H1 (cell line): ENCODE measurements at regions not wholly inside any gene's neighbourhood (a gene's known extent, or its start where the extent isn't known, plus 50 kb on each side); places are given as distances from the start of the nearest gene placed in this dataset.

Experiments
- CTCF ChIA-PET: fragments of 300-600 bp; sonication (Branson Sonifier 250); formaldehyde crosslinking; loops from one replicate; lab custom pipeline; 2021; ENCODE audit not compliant: partially characterized antibody; lab: Charles Lee
- POLR2A ChIA-PET: fragments of 300-600 bp; sonication (Branson Sonifier 250); formaldehyde crosslinking; loops from one replicate; lab custom pipeline; 2021; ENCODE audit warnings: inconsistent platforms; ENCODE audit not compliant: partially characterized antibody; lab: Charles Lee
- DNase-seq, 2 experiments: peaks; one replicate each; pipeline versions ENCODE4 v3.0.0 to v3.0.0-alpha.2; 2010 to 2022; ENCODE audit warnings: low spot score in 2 of 2, low read depth in 1 of 2, mixed read lengths in 1 of 2
- FAIRE-seq: peaks from 2 replicates; lab custom pipeline; 2011; peaks lifted over from hg19 to GRCh38; lab: Jason Lieb, UNC
- H2AFZ ChIP-seq: 2 replicates; pipeline ENCODE4 v1.8.1; 2012; ENCODE audit warnings: low read length, inconsistent platforms
- H2AK5ac ChIP-seq: 2 replicates; pipeline ENCODE4 v1.6.1; 2013; ENCODE audit warnings: low read depth, low read length
- H2BK120ac ChIP-seq: replicated peaks from 2 replicates; pipeline ENCODE3; 2013; ENCODE audit warnings: low read depth, low read length, inconsistent platforms
- H2BK12ac ChIP-seq: 2 replicates; pipeline ENCODE4 v1.6.1; 2013; ENCODE audit warnings: low read depth, low read length
- H2BK15ac ChIP-seq: 2 replicates; pipeline ENCODE4 v1.6.1; 2013; ENCODE audit warnings: low read length
- H2BK20ac ChIP-seq: 2 replicates; pipeline ENCODE4 v1.6.1; 2013; ENCODE audit warnings: low read length
- H2BK5ac ChIP-seq: 2 replicates; pipeline ENCODE4 v1.6.1; 2013; ENCODE audit warnings: low read depth, low read length
- H3K14ac ChIP-seq: 2 replicates; pipeline ENCODE4 v1.6.1; 2013; ENCODE audit warnings: inconsistent platforms; ENCODE audit not compliant: insufficient read length
- H3K18ac ChIP-seq: 2 replicates; pipeline ENCODE4 v1.6.1; 2013; ENCODE audit warnings: low read length; ENCODE audit errors: extremely low read depth
- H3K23ac ChIP-seq: 2 replicates; pipeline ENCODE4 v1.6.1; 2013; ENCODE audit warnings: inconsistent platforms; ENCODE audit not compliant: insufficient read length
- H3K23me2 ChIP-seq: 2 replicates; pipeline ENCODE4 v1.6.1; 2013; ENCODE audit warnings: low read depth, low read length
- H3K27ac ChIP-seq: 2 replicates; pipeline ENCODE4 v1.6.1; 2011; ENCODE audit warnings: low read depth, low read length, inconsistent platforms
- H3K27me3 ChIP-seq, 4 experiments: replicated peaks in 1 of 4; 1 replicate in 1 of 4; 2 replicates in 3 of 4; pipeline versions ENCODE4 v1.6.1 to v1.8.1; 2011 to 2013; ENCODE audit warnings: low read length in 3 of 4, mild to moderate bottlenecking in 3 of 4, inconsistent platforms in 2 of 4, mixed read lengths in 2 of 4, moderate library complexity in 1 of 4; ENCODE audit not compliant: control insufficient read depth in 3 of 4, insufficient read depth in 3 of 4; ENCODE audit errors: extremely low read depth in 1 of 4
- H3K36me3 ChIP-seq, 4 experiments: 2 replicates each; pipeline versions ENCODE4 v1.6.1 to v1.8.1; 2011 to 2013; ENCODE audit warnings: mild to moderate bottlenecking in 4 of 4, low read length in 3 of 4, moderate library complexity in 2 of 4, control low read depth in 1 of 4, inconsistent platforms in 1 of 4; ENCODE audit not compliant: insufficient read depth in 4 of 4, control insufficient read depth in 2 of 4
- H3K4ac ChIP-seq: replicated peaks from 2 replicates; pipeline ENCODE3; 2013; ENCODE audit warnings: low read length, low read depth, mixed read lengths, inconsistent platforms; ENCODE audit not compliant: insufficient read length
- H3K4me1 ChIP-seq, 4 experiments: replicated peaks in 1 of 4; 1 replicate in 1 of 4; 2 replicates in 3 of 4; pipeline versions ENCODE4 v1.6.1 to v1.8.1; 2011 to 2013; ENCODE audit warnings: low read length in 3 of 4, inconsistent platforms in 2 of 4, mixed read lengths in 1 of 4; ENCODE audit not compliant: insufficient read depth in 4 of 4, control insufficient read depth in 3 of 4
- H3K4me2 ChIP-seq, 2 experiments: 2 replicates each; pipeline versions ENCODE4 v1.6.1 to v1.8.1; 2011 to 2013; ENCODE audit warnings: low read depth in 2 of 2, low read length in 2 of 2, control low read depth in 1 of 2, inconsistent platforms in 1 of 2, mild to moderate bottlenecking in 1 of 2; ENCODE audit not compliant: insufficient read depth in 1 of 2
- H3K4me3 ChIP-seq, 4 experiments: fragments of 200-600, 300-600 bp in 1 of 4; sonication (generic), shearing (Covaris generic), sonication (Bioruptor Twin) in 1 of 4; 2 replicates each; pipeline versions ENCODE4 v1.5.1 to v1.8.1; 2011 to 2016; ENCODE audit warnings: low read length in 4 of 4, low read depth in 3 of 4, control low read depth in 2 of 4, inconsistent platforms in 2 of 4, mild to moderate bottlenecking in 2 of 4, mixed read lengths in 1 of 4, moderate library complexity in 1 of 4; ENCODE audit not compliant: insufficient read depth in 2 of 4; ENCODE audit errors: extremely low read depth in 1 of 4
- H3K56ac ChIP-seq: replicated peaks from 2 replicates; pipeline ENCODE3; 2013; ENCODE audit warnings: low read depth, mild to moderate bottlenecking, mixed read lengths, low read length, inconsistent platforms; ENCODE audit not compliant: insufficient read length
- H3K79me1 ChIP-seq: 2 replicates; pipeline ENCODE4 v1.6.1; 2013; ENCODE audit warnings: low read depth, low read length, control low read depth
- H3K79me2 ChIP-seq, 2 experiments: 2 replicates each; pipeline versions ENCODE4 v1.6.1 to v1.8.1; 2012 to 2013; ENCODE audit warnings: low read length in 2 of 2, mild to moderate bottlenecking in 2 of 2, inconsistent platforms in 1 of 2; ENCODE audit not compliant: insufficient read depth in 2 of 2, control insufficient read depth in 1 of 2
- H3K9ac ChIP-seq, 4 experiments: replicated peaks in 1 of 4; 1 replicate in 1 of 4; 2 replicates in 3 of 4; pipeline versions ENCODE4 v1.6.1 to v1.8.1; 2011 to 2013; ENCODE audit warnings: low read depth in 3 of 4, low read length in 3 of 4, control low read depth in 2 of 4, mild to moderate bottlenecking in 2 of 4, moderate library complexity in 2 of 4, inconsistent platforms in 1 of 4; ENCODE audit errors: extremely low read depth in 1 of 4
- H3K9me3 ChIP-seq, 2 experiments: 2 replicates each; pipeline versions ENCODE4 v1.6.1 to v1.8.1; 2012 to 2013; ENCODE audit warnings: mild to moderate bottlenecking in 2 of 2, moderate library complexity in 2 of 2, control low read depth in 1 of 2, inconsistent platforms in 1 of 2, low read depth in 1 of 2, low read length in 1 of 2, mixed read lengths in 1 of 2; ENCODE audit not compliant: insufficient read depth in 2 of 2
- H4K20me1 ChIP-seq, 2 experiments: replicated peaks in 1 of 2; 2 replicates each; pipeline versions ENCODE3 to v1.8.1; 2011 to 2013; ENCODE audit warnings: inconsistent platforms in 2 of 2, low read length in 2 of 2, mild to moderate bottlenecking in 1 of 2; ENCODE audit not compliant: insufficient read depth in 2 of 2, control insufficient read depth in 1 of 2
- H4K5ac ChIP-seq: 2 replicates; pipeline ENCODE4 v1.6.1; 2013; ENCODE audit warnings: low read length, low read depth, mixed read lengths, inconsistent platforms; ENCODE audit not compliant: insufficient read length
- H4K8ac ChIP-seq: 2 replicates; pipeline ENCODE4 v1.8.0; 2013; ENCODE audit warnings: mild to moderate bottlenecking, moderate library complexity, low read length, inconsistent platforms; ENCODE audit not compliant: insufficient read depth; ENCODE audit errors: extremely low read depth
- H4K91ac ChIP-seq: replicated peaks from 2 replicates; pipeline ENCODE3; 2013; ENCODE audit warnings: low read length, mixed read lengths, inconsistent platforms; ENCODE audit not compliant: insufficient read length
- ATF3 ChIP-seq: IDR thresholded peaks from 2 replicates; pipeline ENCODE4 v1.6.1; 2011; ENCODE audit warnings: low read depth, mild to moderate bottlenecking, low read length; ENCODE audit not compliant: insufficient read depth
- BACH1 ChIP-seq: IDR thresholded peaks from 2 replicates; pipeline ENCODE4 v1.6.1; 2012; ENCODE audit warnings: low read length, improper control_type of control experiment
- CHD2 ChIP-seq: IDR thresholded peaks from 2 replicates; pipeline ENCODE4 v1.6.1; 2012; ENCODE audit warnings: low read length, improper control_type of control experiment
- EP300 ChIP-seq, 2 experiments: IDR thresholded peaks; 1 replicate in 1 of 2; 2 replicates in 1 of 2; pipeline ENCODE4 v1.6.1; 2011 to 2012; ENCODE audit warnings: low read depth in 2 of 2, low read length in 2 of 2, mild to moderate bottlenecking in 2 of 2, borderline replicate concordance in 1 of 2, inconsistent platforms in 1 of 2, moderate library complexity in 1 of 2
- HDAC6 ChIP-seq: IDR thresholded peaks from one replicate; pipeline ENCODE4 v1.7.1; 2012; ENCODE audit warnings: low read depth, mild to moderate bottlenecking, inconsistent platforms, low read length, moderate library complexity
- KDM1A ChIP-seq: fragments of 200-600, 300-600 bp; sonication (generic); IDR thresholded peaks from 2 replicates; pipeline ENCODE4 v1.7.1; 2016; ENCODE audit warnings: mild to moderate bottlenecking, low read length, borderline replicate concordance
- MAFK ChIP-seq: IDR thresholded peaks from 2 replicates; pipeline ENCODE4 v1.6.1; 2012; ENCODE audit warnings: low read depth, mild to moderate bottlenecking, improper control_type of control experiment, low read length
- PHF8 ChIP-seq: fragments of 200-600 bp; sonication (generic); conservative IDR thresholded peaks from 2 replicates; pipeline ENCODE4 v1.7.1; 2012; ENCODE audit warnings: low read depth, mild to moderate bottlenecking, inconsistent platforms, low read length, moderate library complexity
- RAD21 ChIP-seq, 2 experiments: IDR thresholded peaks in 1 of 2; conservative IDR thresholded peaks in 1 of 2; 2 replicates each; pipeline ENCODE4 v1.6.1; 2011; ENCODE audit warnings: low read depth in 2 of 2, low read length in 2 of 2, improper control_type of control experiment in 1 of 2, inconsistent platforms in 1 of 2, mild to moderate bottlenecking in 1 of 2, moderate library complexity in 1 of 2
- RFX5 ChIP-seq: IDR thresholded peaks from 2 replicates; pipeline ENCODE4 v1.6.1; 2011; ENCODE audit warnings: low read depth, low read length, improper control_type of control experiment, borderline replicate concordance
- RXRA ChIP-seq: IDR thresholded peaks from 2 replicates; pipeline ENCODE4 v1.6.1; 2011; ENCODE audit warnings: low read depth, mild to moderate bottlenecking, low read length, moderate library complexity; ENCODE audit not compliant: insufficient read depth
- SIX5 ChIP-seq: IDR thresholded peaks from 2 replicates; pipeline ENCODE4 v1.6.1; 2011; ENCODE audit warnings: mild to moderate bottlenecking, low read depth, low read length
- SP1 ChIP-seq: IDR thresholded peaks from 2 replicates; pipeline ENCODE4 v1.6.1; 2011; ENCODE audit warnings: low read depth, low read length
- TEAD4 ChIP-seq: IDR thresholded peaks from 2 replicates; pipeline ENCODE4 v1.6.1; 2012; ENCODE audit warnings: low read depth, low read length, inconsistent platforms, mixed read lengths
- ZNF274 ChIP-seq: IDR thresholded peaks from 2 replicates; pipeline ENCODE4 v1.7.0; 2012; ENCODE audit warnings: low read length, borderline replicate concordance; ENCODE audit errors: extremely low read depth
- WGBS, 2 experiments: shearing (Covaris generic) in 1 of 2; methylation state at CpG; one replicate each; pipeline versions ENCODE4 v1.1.6 to v1.1.7; 2013 to 2015; ENCODE audit warnings: low lambda C conversion rate in 2 of 2, mixed read lengths in 2 of 2, inconsistent platforms in 1 of 2, low coverage in 1 of 2, missing lambda C conversion rate in 1 of 2; ENCODE audit not compliant: insufficient replicate concordance in 2 of 2, insufficient coverage in 1 of 2, insufficient read length in 1 of 2; ENCODE audit errors: extremely low coverage in 1 of 2, missing lambda C conversion rate in 1 of 2; 5-methylcytosine and 5-hydroxymethylcytosine counted together

GRCh38 chr10:8661886-8662285 lies 607.4 kb downstream of the GATA3 start:
- Histone ChIP-seq H3K56ac (no peak overlapping the region), H3K18ac (no peak overlapping the region), H3K4me2 (no peak overlapping the region), H4K20me1 (no peaks in the 10 kb centered on the region), H3K9me3 (no peaks in the 10 kb centered on the region), H3K23me2 (no peaks in the 10 kb centered on the region), H3K9ac (no peak overlapping the region), H3K4ac (no peak overlapping the region), H2BK5ac (no peak overlapping the region), H2BK12ac (no peak overlapping the region), H4K8ac (no peak overlapping the region), H3K27ac (no peak overlapping the region), H3K4me1 (no peaks in the 10 kb centered on the region), H3K27me3 (no peaks in the 10 kb centered on the region), H3K36me3 (no peaks in the 10 kb centered on the region), H4K91ac (no peak overlapping the region), H3K79me1 (no peaks in the 10 kb centered on the region), H3K4me3 (no peak overlapping the region), H2AFZ (no peak overlapping the region), H3K23ac (no peak overlapping the region), H2BK15ac (no peak overlapping the region), H2BK20ac (no peak overlapping the region), H3K14ac (no peak overlapping the region), H3K79me2 (no peaks in the 10 kb centered on the region), H2BK120ac (no peak overlapping the region), H4K5ac (no peak overlapping the region), H2AK5ac (no peak overlapping the region)
- 90% methylated on average over 3 of the region's 3 CpGs; no CpG with 5 or more reads in 1 of the 2 experiments for WGBS, 2 experiments
- ChIA-PET CTCF (interaction anchor here (0.6 kb wide), 1 partner anchor 150 kb away, joined by 3 read pairs; no protein-coding TSS in a partner anchor), POLR2A (no interaction called here)
- no peak for FAIRE-seq
- DNase-seq = no peak
- TF ChIP-seq SP1 = no peak
- no peak for TF ChIP-seq MAFK
- no peak for TF ChIP-seq HDAC6
- TF ChIP-seq BACH1 = no peak
- TF ChIP-seq CHD2 = no peak
- TF ChIP-seq PHF8 = no peak
- TF ChIP-seq ZNF274 = no peak
- TF ChIP-seq RAD21 (IDR thresholded peaks at IDR 0.05 in 1 of 2, conservative IDR thresholded peaks at IDR 0.05 in 1 of 2; ENCODE audit: low read depth in 2 of 2, low read length in 2 of 2) = no peak
- no peak for TF ChIP-seq TEAD4
- no peak for TF ChIP-seq EP300 (IDR thresholded peaks at IDR 0.05; ENCODE audit: borderline replicate concordance in 1 of 2, low read depth in 2 of 2, low read length in 2 of 2)
- TF ChIP-seq RXRA = no peak
- no peak for TF ChIP-seq KDM1A
- TF ChIP-seq SIX5 = no peak
- no peak for TF ChIP-seq RFX5
- TF ChIP-seq ATF3 = no peak
